SK-N-SH treated with all-trans-retinoic acid at 6 μM for 48 hours (cell line): ENCODE measurements at regions not wholly inside any gene's neighbourhood (a gene's known extent, or its start where the extent isn't known, plus 50 kb on each side); places are given as distances from the start of the nearest gene placed in this dataset.

ENCODE experiments used
- ATAC-seq: fragments of 200-7000 bp; cut with Tn5 transposase; 3 replicates; pipeline ENCODE4 v1.9.1; 2020; ENCODE audit warnings: mild to moderate bottlenecking, moderate library complexity
- ARNTL ChIP-seq: fragments of 450-650 bp; formaldehyde crosslinking; IDR thresholded peaks from 2 replicates; pipeline ENCODE4 v1.5.0; 2020; ENCODE audit warnings: low read depth, mild to moderate bottlenecking, moderate library complexity, borderline replicate concordance
- BACH2 ChIP-seq: fragments of 250-450 bp; sonication (Bioruptor Pico); IDR thresholded peaks from 2 replicates; pipeline ENCODE4 v1.9.0; 2021; ENCODE audit warnings: mild to moderate bottlenecking, borderline replicate concordance
- CREB5 ChIP-seq: fragments of 250-450 bp; sonication (Bioruptor Pico); IDR thresholded peaks from 2 replicates; pipeline ENCODE4 v1.5.1; 2020; ENCODE audit warnings: low read depth, mild to moderate bottlenecking, moderate library complexity
- CSRNP3 ChIP-seq: fragments of 250-450 bp; sonication (Bioruptor Pico); IDR thresholded peaks from 2 replicates; pipeline ENCODE4 v1.5.1; 2021; ENCODE audit warnings: mild to moderate bottlenecking, moderate library complexity
- ESRRG ChIP-seq: fragments of 250-450 bp; sonication (Bioruptor Pico); IDR thresholded peaks from 2 replicates; pipeline ENCODE4 v1.6.1; 2021; ENCODE audit warnings: mild to moderate bottlenecking
- GLIS3 ChIP-seq: fragments of 250-450 bp; sonication (Bioruptor Pico); IDR thresholded peaks from 2 replicates; pipeline ENCODE4 v1.5.0; 2020; ENCODE audit warnings: mild to moderate bottlenecking, moderate library complexity
- ISL1 ChIP-seq: fragments of 250-450 bp; sonication (Bioruptor Pico); IDR thresholded peaks from 2 replicates; pipeline ENCODE4 v2.1.2; 2022; ENCODE audit warnings: mild to moderate bottlenecking, moderate library complexity
- OSR1 ChIP-seq: fragments of 250-450 bp; sonication (Bioruptor Pico); IDR thresholded peaks from 2 replicates; pipeline ENCODE4 v1.8.0; 2022; ENCODE audit warnings: moderate library complexity, mild to moderate bottlenecking, inconsistent platforms
- PATZ1 ChIP-seq: fragments of 250-450 bp; sonication (Bioruptor Pico); IDR thresholded peaks from 2 replicates; pipeline ENCODE4 v1.8.0; 2020; ENCODE audit warnings: mild to moderate bottlenecking, moderate library complexity, borderline replicate concordance
- POU6F1 ChIP-seq: fragments of 250-450 bp; sonication (Bioruptor Pico); IDR thresholded peaks from 2 replicates; pipeline ENCODE4 v1.8.0; 2021; ENCODE audit warnings: low read depth, mild to moderate bottlenecking, moderate library complexity, borderline replicate concordance
- PPARA ChIP-seq: fragments of 250-450 bp; sonication (Bioruptor Pico); IDR thresholded peaks from 2 replicates; pipeline ENCODE4 v1.5.0; 2020; ENCODE audit warnings: mild to moderate bottlenecking, borderline replicate concordance
- RARB ChIP-seq: fragments of 250-450 bp; sonication (Bioruptor Pico); IDR thresholded peaks from 2 replicates; pipeline ENCODE4 v1.8.0; 2021; ENCODE audit warnings: mild to moderate bottlenecking, moderate library complexity
- SNAI2 ChIP-seq: fragments of 250-450 bp; sonication (Bioruptor Pico); IDR thresholded peaks from 2 replicates; pipeline ENCODE4 v1.5.0; 2020; ENCODE audit warnings: mild to moderate bottlenecking, moderate library complexity
- TCF4 ChIP-seq: fragments of 250-450 bp; sonication (Bioruptor Pico); IDR thresholded peaks from 2 replicates; pipeline ENCODE4 v1.8.0; 2021; ENCODE audit warnings: mild to moderate bottlenecking, moderate library complexity, borderline replicate concordance
- TOX ChIP-seq: fragments of 250-450 bp; sonication (Bioruptor Pico); IDR thresholded peaks from 2 replicates; pipeline ENCODE4 v1.8.0; 2021; ENCODE audit warnings: mild to moderate bottlenecking, moderate library complexity, borderline replicate concordance
- TSHZ2 ChIP-seq: fragments of 250-450 bp; sonication (Bioruptor Pico); IDR thresholded peaks from 2 replicates; pipeline ENCODE4 v1.5.0; 2020; ENCODE audit warnings: mild to moderate bottlenecking, moderate library complexity
- ZC3H10 ChIP-seq: fragments of 250-450 bp; sonication (Bioruptor Pico); IDR thresholded peaks from 2 replicates; pipeline ENCODE4 v1.5.1; 2021; ENCODE audit warnings: mild to moderate bottlenecking, moderate library complexity
- ZFP3 ChIP-seq: fragments of 250-450 bp; sonication (Bioruptor Pico); IDR thresholded peaks from 2 replicates; pipeline ENCODE4 v1.5.0; 2020; ENCODE audit warnings: mild to moderate bottlenecking, moderate library complexity
- ZFP30 ChIP-seq: fragments of 450-650 bp; formaldehyde crosslinking; IDR thresholded peaks from 2 replicates; pipeline ENCODE4 v1.5.0; 2022; ENCODE audit warnings: mild to moderate bottlenecking, moderate library complexity

- no peak for ATAC-seq
- no peak for TF ChIP-seq RARB (CRISPR knock-in tag)
- TF ChIP-seq PATZ1 (CRISPR knock-in tag), result no peak
- no peak for TF ChIP-seq TOX
- no peak for TF ChIP-seq ESRRG
- TF ChIP-seq CREB5, result no peak
- TF ChIP-seq ISL1, result no peak
- TF ChIP-seq SNAI2, result no peak
- TF ChIP-seq PPARA, result no peak
- TF ChIP-seq ZC3H10, result no peak
- TF ChIP-seq ZFP30 (CRISPR knock-in tag), result no peak
- no peak for TF ChIP-seq ARNTL (CRISPR knock-in tag)
- TF ChIP-seq BACH2 (CRISPR knock-in tag), result no peak
- TF ChIP-seq TCF4 (CRISPR knock-in tag), result no peak
- TF ChIP-seq GLIS3 (CRISPR knock-in tag), result no peak
- TF ChIP-seq CSRNP3 (CRISPR knock-in tag), result no peak
- no peak for TF ChIP-seq POU6F1 (CRISPR knock-in tag)
- TF ChIP-seq, all 23 proteins: peak for 0
These were observed 110.6 kb upstream of the FSTL5 start for GRCh38 chr4:162274354-162274753.

GRCh38 chr4:162272215-162272614 is 108.4 kb upstream of the FSTL5 start:
- TF ChIP-seq ISL1 (no peak), SNAI2 (no peak), CREB5 (no peak)
- ATAC-seq, result no peak

- ATAC-seq, result no peak
- TF ChIP-seq TSHZ2 (no peak), ARNTL (CRISPR knock-in tag) (no peak), OSR1 (CRISPR knock-in tag) (no peak), ZFP30 (CRISPR knock-in tag) (no peak), GLIS3 (CRISPR knock-in tag) (no peak), TCF4 (CRISPR knock-in tag) (no peak), PATZ1 (CRISPR knock-in tag) (no peak), RARB (CRISPR knock-in tag) (no peak), TOX (no peak), ZFP3 (CRISPR knock-in tag) (no peak), ISL1 (no peak), ESRRG (no peak), POU6F1 (CRISPR knock-in tag) (no peak), PPARA (no peak), CSRNP3 (CRISPR knock-in tag) (no peak), CREB5 (no peak), BACH2 (CRISPR knock-in tag) (no peak)
These were observed 105.1 kb upstream of the FSTL5 start for GRCh38 chr4:162268911-162269310.
